ENCODE measurements at regions not wholly inside any gene's neighbourhood (a gene's known extent, or its start where the extent isn't known, plus 50 kb on each side); places are given as distances from the start of the nearest gene placed in this dataset.
"Not testable (repeated sequence)": the region's sequence is repeated elsewhere in the genome, so short reads cannot be mapped to it uniquely, and the experiment has no call there.

GRCh38 chrX:9298221-9298620 is 166.6 kb upstream of the TBL1X start (continued):
- TF ChIP-seq RAD21 (IDR thresholded peaks at IDR 0.05 in 1 of 2, conservative IDR thresholded peaks at IDR 0.05 in 1 of 2; ENCODE audit: low read depth in 2 of 2, low read length in 2 of 2) (no peak), CEBPB (IDR thresholded peaks at IDR 0.05; ENCODE audit: low read depth, low read length) (no peak)

- not testable (repeated sequence) for H3K27me3 ChIP-seq (replicated peaks in 1 of 4; ENCODE audit: control insufficient read depth in 3 of 4, extremely low read depth in 1 of 4, insufficient read depth in 3 of 4, low read length in 3 of 4); H2BK120ac ChIP-seq (replicated peaks; ENCODE audit: low read depth, low read length); H3K18ac ChIP-seq (ENCODE audit: extremely low read depth, low read length); H3K4me3 ChIP-seq (ENCODE audit: extremely low read depth in 1 of 4, insufficient read depth in 2 of 4, low read depth in 3 of 4, low read length in 4 of 4); H3K4ac ChIP-seq (replicated peaks; ENCODE audit: insufficient read length, low read depth, low read length); H3K14ac ChIP-seq (ENCODE audit: insufficient read length); H3K79me2 ChIP-seq (ENCODE audit: control insufficient read depth in 1 of 2, insufficient read depth in 2 of 2, low read length in 2 of 2); H3K4me2 ChIP-seq (ENCODE audit: insufficient read depth in 1 of 2, low read depth in 2 of 2, low read length in 2 of 2); H3K56ac ChIP-seq (replicated peaks; ENCODE audit: insufficient read length, low read depth, low read length); H4K5ac ChIP-seq (ENCODE audit: insufficient read length, low read depth, low read length); H2BK5ac ChIP-seq (ENCODE audit: low read depth, low read length); H2BK15ac ChIP-seq (ENCODE audit: low read length); H3K23me2 ChIP-seq (ENCODE audit: low read depth, low read length); H3K79me1 ChIP-seq (ENCODE audit: low read depth, low read length); H3K36me3 ChIP-seq (ENCODE audit: control insufficient read depth in 2 of 4, insufficient read depth in 4 of 4, low read length in 3 of 4); H4K8ac ChIP-seq (ENCODE audit: extremely low read depth, insufficient read depth, low read length); H4K91ac ChIP-seq (replicated peaks; ENCODE audit: insufficient read length, low read length); DNase-seq (ENCODE audit: low read depth in 1 of 2, low spot score in 2 of 2); H3K27ac ChIP-seq (ENCODE audit: low read depth, low read length); H3K4me1 ChIP-seq (replicated peaks in 1 of 4; ENCODE audit: control insufficient read depth in 3 of 4, insufficient read depth in 4 of 4, low read length in 3 of 4); H2BK12ac ChIP-seq (ENCODE audit: low read depth, low read length); H4K20me1 ChIP-seq (replicated peaks in 1 of 2; ENCODE audit: control insufficient read depth in 1 of 2, insufficient read depth in 2 of 2, low read length in 2 of 2); H2BK20ac ChIP-seq (ENCODE audit: low read length); H2AK5ac ChIP-seq (ENCODE audit: low read depth, low read length); H3K9me3 ChIP-seq (ENCODE audit: insufficient read depth in 2 of 2, low read depth in 1 of 2, low read length in 1 of 2); FAIRE-seq; H3K9ac ChIP-seq (replicated peaks in 1 of 4; ENCODE audit: extremely low read depth in 1 of 4, low read depth in 3 of 4, low read length in 3 of 4); H3K23ac ChIP-seq (ENCODE audit: insufficient read length); H2AFZ ChIP-seq (ENCODE audit: low read length)
- POLR2A ChIA-PET (ENCODE audit: partially characterized antibody): interaction anchor here (0.7 kb wide), 1 partner anchor 163 kb away, joined by 3 read pairs; no protein-coding TSS in a partner anchor
- no CpG with 5 or more reads among the region's 3 CpGs for WGBS, 2 experiments (ENCODE audit: extremely low coverage in 1 of 2, insufficient coverage in 1 of 2, insufficient read length in 1 of 2, insufficient replicate concordance in 2 of 2, low coverage in 1 of 2, low lambda C conversion rate in 2 of 2, missing lambda C conversion rate in 1 of 2)
- CTCF ChIA-PET (ENCODE audit: partially characterized antibody): interaction anchor here (1.0 to 4.9 kb wide), 2 partner anchors 10 to 13 kb away, joined by 3 to 24 read pairs; no protein-coding TSS in a partner anchor
Measured at GRCh38 chrX:9299681-9300080, 165.2 kb upstream of the TBL1X start.
